H1 (cell line): ENCODE measurements at regions not wholly inside any gene's neighbourhood (a gene's known extent, or its start where the extent isn't known, plus 50 kb on each side); places are given as distances from the start of the nearest gene placed in this dataset.

Source experiments
- CTCF ChIA-PET: fragments of 300-600 bp; sonication (Branson Sonifier 250); formaldehyde crosslinking; loops from one replicate; lab custom pipeline; 2021; ENCODE audit not compliant: partially characterized antibody; lab: Charles Lee
- POLR2A ChIA-PET: fragments of 300-600 bp; sonication (Branson Sonifier 250); formaldehyde crosslinking; loops from one replicate; lab custom pipeline; 2021; ENCODE audit warnings: inconsistent platforms; ENCODE audit not compliant: partially characterized antibody; lab: Charles Lee
- DNase-seq, 2 experiments: peaks; one replicate each; pipeline versions ENCODE4 v3.0.0 to v3.0.0-alpha.2; 2010 to 2022; ENCODE audit warnings: low spot score in 2 of 2, low read depth in 1 of 2, mixed read lengths in 1 of 2
- FAIRE-seq: peaks from 2 replicates; lab custom pipeline; 2011; peaks lifted over from hg19 to GRCh38; lab: Jason Lieb, UNC
- H2AFZ ChIP-seq: 2 replicates; pipeline ENCODE4 v1.8.1; 2012; ENCODE audit warnings: low read length, inconsistent platforms
- H2AK5ac ChIP-seq: 2 replicates; pipeline ENCODE4 v1.6.1; 2013; ENCODE audit warnings: low read depth, low read length
- H2BK120ac ChIP-seq: replicated peaks from 2 replicates; pipeline ENCODE3; 2013; ENCODE audit warnings: low read depth, low read length, inconsistent platforms
- H2BK12ac ChIP-seq: 2 replicates; pipeline ENCODE4 v1.6.1; 2013; ENCODE audit warnings: low read depth, low read length
- H2BK15ac ChIP-seq: 2 replicates; pipeline ENCODE4 v1.6.1; 2013; ENCODE audit warnings: low read length
- H2BK20ac ChIP-seq: 2 replicates; pipeline ENCODE4 v1.6.1; 2013; ENCODE audit warnings: low read length
- H2BK5ac ChIP-seq: 2 replicates; pipeline ENCODE4 v1.6.1; 2013; ENCODE audit warnings: low read depth, low read length
- H3K14ac ChIP-seq: 2 replicates; pipeline ENCODE4 v1.6.1; 2013; ENCODE audit warnings: inconsistent platforms; ENCODE audit not compliant: insufficient read length
- H3K18ac ChIP-seq: 2 replicates; pipeline ENCODE4 v1.6.1; 2013; ENCODE audit warnings: low read length; ENCODE audit errors: extremely low read depth
- H3K23ac ChIP-seq: 2 replicates; pipeline ENCODE4 v1.6.1; 2013; ENCODE audit warnings: inconsistent platforms; ENCODE audit not compliant: insufficient read length
- H3K23me2 ChIP-seq: 2 replicates; pipeline ENCODE4 v1.6.1; 2013; ENCODE audit warnings: low read depth, low read length
- H3K27ac ChIP-seq: 2 replicates; pipeline ENCODE4 v1.6.1; 2011; ENCODE audit warnings: low read depth, low read length, inconsistent platforms
- H3K27me3 ChIP-seq, 4 experiments: replicated peaks in 1 of 4; 1 replicate in 1 of 4; 2 replicates in 3 of 4; pipeline versions ENCODE4 v1.6.1 to v1.8.1; 2011 to 2013; ENCODE audit warnings: low read length in 3 of 4, mild to moderate bottlenecking in 3 of 4, inconsistent platforms in 2 of 4, mixed read lengths in 2 of 4, moderate library complexity in 1 of 4; ENCODE audit not compliant: control insufficient read depth in 3 of 4, insufficient read depth in 3 of 4; ENCODE audit errors: extremely low read depth in 1 of 4
- H3K36me3 ChIP-seq, 4 experiments: 2 replicates each; pipeline versions ENCODE4 v1.6.1 to v1.8.1; 2011 to 2013; ENCODE audit warnings: mild to moderate bottlenecking in 4 of 4, low read length in 3 of 4, moderate library complexity in 2 of 4, control low read depth in 1 of 4, inconsistent platforms in 1 of 4; ENCODE audit not compliant: insufficient read depth in 4 of 4, control insufficient read depth in 2 of 4
- H3K4ac ChIP-seq: replicated peaks from 2 replicates; pipeline ENCODE3; 2013; ENCODE audit warnings: low read length, low read depth, mixed read lengths, inconsistent platforms; ENCODE audit not compliant: insufficient read length
- H3K4me1 ChIP-seq, 4 experiments: replicated peaks in 1 of 4; 1 replicate in 1 of 4; 2 replicates in 3 of 4; pipeline versions ENCODE4 v1.6.1 to v1.8.1; 2011 to 2013; ENCODE audit warnings: low read length in 3 of 4, inconsistent platforms in 2 of 4, mixed read lengths in 1 of 4; ENCODE audit not compliant: insufficient read depth in 4 of 4, control insufficient read depth in 3 of 4
- H3K4me2 ChIP-seq, 2 experiments: 2 replicates each; pipeline versions ENCODE4 v1.6.1 to v1.8.1; 2011 to 2013; ENCODE audit warnings: low read depth in 2 of 2, low read length in 2 of 2, control low read depth in 1 of 2, inconsistent platforms in 1 of 2, mild to moderate bottlenecking in 1 of 2; ENCODE audit not compliant: insufficient read depth in 1 of 2
- H3K4me3 ChIP-seq, 4 experiments: fragments of 200-600, 300-600 bp in 1 of 4; sonication (generic), shearing (Covaris generic), sonication (Bioruptor Twin) in 1 of 4; 2 replicates each; pipeline versions ENCODE4 v1.5.1 to v1.8.1; 2011 to 2016; ENCODE audit warnings: low read length in 4 of 4, low read depth in 3 of 4, control low read depth in 2 of 4, inconsistent platforms in 2 of 4, mild to moderate bottlenecking in 2 of 4, mixed read lengths in 1 of 4, moderate library complexity in 1 of 4; ENCODE audit not compliant: insufficient read depth in 2 of 4; ENCODE audit errors: extremely low read depth in 1 of 4
- H3K56ac ChIP-seq: replicated peaks from 2 replicates; pipeline ENCODE3; 2013; ENCODE audit warnings: low read depth, mild to moderate bottlenecking, mixed read lengths, low read length, inconsistent platforms; ENCODE audit not compliant: insufficient read length
- H3K79me1 ChIP-seq: 2 replicates; pipeline ENCODE4 v1.6.1; 2013; ENCODE audit warnings: low read depth, low read length, control low read depth
- H3K79me2 ChIP-seq, 2 experiments: 2 replicates each; pipeline versions ENCODE4 v1.6.1 to v1.8.1; 2012 to 2013; ENCODE audit warnings: low read length in 2 of 2, mild to moderate bottlenecking in 2 of 2, inconsistent platforms in 1 of 2; ENCODE audit not compliant: insufficient read depth in 2 of 2, control insufficient read depth in 1 of 2
- H3K9ac ChIP-seq, 4 experiments: replicated peaks in 1 of 4; 1 replicate in 1 of 4; 2 replicates in 3 of 4; pipeline versions ENCODE4 v1.6.1 to v1.8.1; 2011 to 2013; ENCODE audit warnings: low read depth in 3 of 4, low read length in 3 of 4, control low read depth in 2 of 4, mild to moderate bottlenecking in 2 of 4, moderate library complexity in 2 of 4, inconsistent platforms in 1 of 4; ENCODE audit errors: extremely low read depth in 1 of 4
- H3K9me3 ChIP-seq, 2 experiments: 2 replicates each; pipeline versions ENCODE4 v1.6.1 to v1.8.1; 2012 to 2013; ENCODE audit warnings: mild to moderate bottlenecking in 2 of 2, moderate library complexity in 2 of 2, control low read depth in 1 of 2, inconsistent platforms in 1 of 2, low read depth in 1 of 2, low read length in 1 of 2, mixed read lengths in 1 of 2; ENCODE audit not compliant: insufficient read depth in 2 of 2
- H4K20me1 ChIP-seq, 2 experiments: replicated peaks in 1 of 2; 2 replicates each; pipeline versions ENCODE3 to v1.8.1; 2011 to 2013; ENCODE audit warnings: inconsistent platforms in 2 of 2, low read length in 2 of 2, mild to moderate bottlenecking in 1 of 2; ENCODE audit not compliant: insufficient read depth in 2 of 2, control insufficient read depth in 1 of 2
- H4K5ac ChIP-seq: 2 replicates; pipeline ENCODE4 v1.6.1; 2013; ENCODE audit warnings: low read length, low read depth, mixed read lengths, inconsistent platforms; ENCODE audit not compliant: insufficient read length
- H4K8ac ChIP-seq: 2 replicates; pipeline ENCODE4 v1.8.0; 2013; ENCODE audit warnings: mild to moderate bottlenecking, moderate library complexity, low read length, inconsistent platforms; ENCODE audit not compliant: insufficient read depth; ENCODE audit errors: extremely low read depth
- H4K91ac ChIP-seq: replicated peaks from 2 replicates; pipeline ENCODE3; 2013; ENCODE audit warnings: low read length, mixed read lengths, inconsistent platforms; ENCODE audit not compliant: insufficient read length
- BACH1 ChIP-seq: IDR thresholded peaks from 2 replicates; pipeline ENCODE4 v1.6.1; 2012; ENCODE audit warnings: low read length, improper control_type of control experiment
- CHD1 ChIP-seq: IDR thresholded peaks from 2 replicates; pipeline ENCODE4 v1.6.1; 2012; ENCODE audit warnings: low read depth, low read length, improper control_type of control experiment
- CREB1 ChIP-seq: IDR thresholded peaks from 2 replicates; pipeline ENCODE4 v1.6.1; 2012; ENCODE audit warnings: inconsistent platforms
- NRF1 ChIP-seq: IDR thresholded peaks from 2 replicates; pipeline ENCODE4 v1.6.1; 2011; ENCODE audit warnings: mild to moderate bottlenecking, low read depth, low read length, improper control_type of control experiment
- TCF12 ChIP-seq: IDR thresholded peaks from 2 replicates; pipeline ENCODE4 v1.6.1; 2011; ENCODE audit warnings: low read depth, mild to moderate bottlenecking, low read length
- WGBS, 2 experiments: shearing (Covaris generic) in 1 of 2; methylation state at CpG; one replicate each; pipeline versions ENCODE4 v1.1.6 to v1.1.7; 2013 to 2015; ENCODE audit warnings: low lambda C conversion rate in 2 of 2, mixed read lengths in 2 of 2, inconsistent platforms in 1 of 2, low coverage in 1 of 2, missing lambda C conversion rate in 1 of 2; ENCODE audit not compliant: insufficient replicate concordance in 2 of 2, insufficient coverage in 1 of 2, insufficient read length in 1 of 2; ENCODE audit errors: extremely low coverage in 1 of 2, missing lambda C conversion rate in 1 of 2; 5-methylcytosine and 5-hydroxymethylcytosine counted together

- TF ChIP-seq TCF12 = no peak
- no peak for TF ChIP-seq CREB1
- TF ChIP-seq NRF1 = no peak
- no peak for TF ChIP-seq BACH1
- no peak for TF ChIP-seq CHD1
- Histone ChIP-seq H3K4ac (no peak overlapping the region), H2BK120ac (no peak overlapping the region), H3K27me3 (no peaks in the 10 kb centered on the region), H4K8ac (no peak overlapping the region), H2BK20ac (no peak overlapping the region), H4K20me1 (peaks cover 0 to 7% of the 10 kb centered on the region in 2 experiments), H4K91ac (no peak overlapping the region), H3K23me2 (peaks cover 16% of the 10 kb centered on the region; the same call in 1 of the 2 replicates), H3K36me3 (no peaks in the 10 kb centered on the region), H2BK15ac (no peak overlapping the region), H2BK5ac (no peak overlapping the region), H3K9ac (no peak overlapping the region), H2AK5ac (no peak overlapping the region), H3K27ac (no peak overlapping the region), H3K4me1 (no peaks in the 10 kb centered on the region), H3K23ac (no peak overlapping the region), H3K4me3 (no peak overlapping the region), H3K18ac (no peak overlapping the region), H2BK12ac (no peak overlapping the region), H4K5ac (no peak overlapping the region), H2AFZ (no peak overlapping the region), H3K79me1 (no peaks in the 10 kb centered on the region; the same call in 1 of the 2 replicates), H3K14ac (no peak overlapping the region), H3K4me2 (no peak overlapping the region), H3K9me3 (no peaks in the 10 kb centered on the region), H3K79me2 (no peaks in the 10 kb centered on the region), H3K56ac (no peak overlapping the region)
- ChIA-PET POLR2A (no interaction called here), CTCF (interaction anchor here (0.7 to 1.4 kb wide), 3 partner anchors 10 to 164 kb away, joined by 3 to 4 read pairs (median 3); no protein-coding TSS in a partner anchor)
- no peak for DNase-seq
- FAIRE-seq = no peak
- 86% methylated on average over 7 of the region's 7 CpGs; no CpG with 5 or more reads in 1 of the 2 experiments for WGBS, 2 experiments
Observed at GRCh38 chr16:6775712-6776111, 556.9 kb upstream of the RBFOX1 start.
